GM18951 (cell line): ENCODE measurements at regions not wholly inside any gene's neighbourhood (a gene's known extent, or its start where the extent isn't known, plus 50 kb on each side); places are given as distances from the start of the nearest gene placed in this dataset.
"Not testable (repeated sequence)": the region's sequence is repeated elsewhere in the genome, so short reads cannot be mapped to it uniquely, and the experiment has no call there.

Experiments
- POLR2A ChIP-seq: IDR thresholded peaks from 4 replicates; pipeline ENCODE4 v1.6.1; 2011; ENCODE audit warnings: mild to moderate bottlenecking; ENCODE audit not compliant: insufficient read length, insufficient read depth; ENCODE audit errors: extremely low read depth
- in situ Hi-C: fragments of 300-500 bp; cut with MboI; formaldehyde crosslinking; loops from one replicate; pipeline ENCODE4 v1.12.0; 2022; ENCODE audit warnings: low sequenced_read_pairs, mixed read lengths, inconsistent platforms; ENCODE audit not compliant: unreplicated experiment

DNA sequence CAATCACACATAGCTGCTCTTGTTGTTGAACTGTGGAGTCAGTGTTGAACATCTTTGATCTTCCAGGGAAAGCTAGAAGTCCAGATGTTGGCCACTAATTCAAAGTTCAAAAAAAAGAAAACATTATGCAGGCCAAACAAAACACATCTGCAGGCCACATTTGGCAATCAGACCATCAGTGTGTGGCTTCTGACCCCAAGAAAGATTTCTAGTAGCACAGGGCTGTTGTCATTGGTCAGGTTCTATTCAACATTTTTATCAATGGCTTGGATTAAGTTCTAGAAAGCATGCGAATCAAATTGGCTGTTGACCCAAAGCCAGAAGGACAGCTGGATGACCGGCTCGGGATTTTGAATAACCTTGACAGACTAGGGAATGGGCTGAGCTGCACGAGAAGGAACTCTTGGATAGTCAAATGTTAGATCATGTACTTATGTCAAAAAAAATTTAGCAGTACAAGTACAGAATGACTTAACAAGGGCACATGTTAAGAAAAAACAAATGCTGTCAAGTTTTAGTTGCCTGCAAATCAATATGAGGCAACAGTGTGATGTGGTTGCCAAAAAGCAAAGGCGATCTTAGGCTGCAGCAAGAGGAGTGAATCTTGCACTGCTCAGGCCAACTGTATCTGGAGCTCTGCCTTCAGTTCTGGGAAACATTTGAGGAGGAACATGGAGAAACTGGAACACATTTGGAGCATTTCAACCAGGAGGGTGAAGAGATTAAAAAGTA is 187.6 kb downstream of the RGS9 start:
- no peak for TF ChIP-seq POLR2A
- in situ Hi-C loops, result no loop called here

DNA sequence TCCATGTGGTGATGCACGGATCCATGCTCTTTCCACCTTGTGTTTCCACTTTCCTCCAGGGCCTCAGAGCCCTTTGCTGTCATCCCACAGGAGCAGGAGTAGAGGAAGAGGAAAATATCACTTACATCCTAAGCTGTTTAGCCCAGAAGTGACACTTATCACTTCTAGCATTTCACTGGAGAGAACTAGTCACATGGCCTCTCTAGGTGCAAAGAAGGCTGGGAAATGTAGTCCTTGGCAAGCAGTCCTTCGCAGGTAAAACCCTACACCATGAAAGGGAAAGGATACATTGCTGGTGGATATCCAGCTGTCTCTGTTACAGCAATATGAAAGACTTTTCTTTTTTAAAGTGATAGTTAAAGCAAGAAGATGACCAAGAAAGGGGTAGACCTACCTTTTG is 185.9 kb downstream of the RGS9 start:
- no peak for TF ChIP-seq POLR2A
- in situ Hi-C loops, result no loop called here

DNA sequence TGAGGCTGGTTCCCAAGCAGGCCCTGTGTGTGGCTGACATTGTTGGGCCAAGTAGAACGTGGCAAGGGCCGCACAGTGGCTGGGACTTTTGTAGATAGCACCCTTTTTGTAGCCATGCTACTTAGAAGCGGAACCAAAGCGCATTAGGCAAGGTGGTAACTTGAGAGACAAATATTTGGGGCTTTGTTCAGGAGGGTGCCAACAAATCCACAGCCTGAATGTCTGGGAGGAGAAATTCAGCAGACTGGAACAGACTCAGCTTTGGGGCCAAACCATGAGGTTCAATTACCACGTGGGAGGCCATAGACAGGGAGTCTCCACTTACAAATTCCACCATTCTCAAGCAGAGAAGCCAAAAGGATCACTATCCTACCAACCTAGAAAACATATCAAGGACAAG is 183.7 kb downstream of the RGS9 start:
- in situ Hi-C loops, result no loop called here
- no peak for TF ChIP-seq POLR2A

DNA sequence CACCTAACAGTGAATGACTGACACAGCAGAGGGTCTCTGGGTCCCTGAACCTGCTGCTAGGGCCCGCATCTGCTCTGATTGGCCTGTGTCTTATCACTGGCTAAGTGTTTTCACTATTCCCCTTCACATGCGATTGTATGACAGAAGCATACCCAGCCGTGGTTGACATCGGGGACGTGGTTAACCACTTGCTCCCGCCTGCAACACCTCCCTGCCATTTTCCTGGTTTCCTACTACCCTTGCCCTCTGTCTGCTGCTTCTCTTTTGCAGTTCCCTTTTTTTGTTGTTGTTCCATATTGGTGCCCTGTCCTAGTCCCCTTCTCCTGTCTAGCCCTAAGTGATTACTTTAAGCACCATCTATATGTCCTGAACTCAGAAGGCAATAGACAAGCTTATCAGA is 177.0 kb downstream of the RGS9 start:
- no peak for TF ChIP-seq POLR2A
- in situ Hi-C loops, result no loop called here

DNA sequence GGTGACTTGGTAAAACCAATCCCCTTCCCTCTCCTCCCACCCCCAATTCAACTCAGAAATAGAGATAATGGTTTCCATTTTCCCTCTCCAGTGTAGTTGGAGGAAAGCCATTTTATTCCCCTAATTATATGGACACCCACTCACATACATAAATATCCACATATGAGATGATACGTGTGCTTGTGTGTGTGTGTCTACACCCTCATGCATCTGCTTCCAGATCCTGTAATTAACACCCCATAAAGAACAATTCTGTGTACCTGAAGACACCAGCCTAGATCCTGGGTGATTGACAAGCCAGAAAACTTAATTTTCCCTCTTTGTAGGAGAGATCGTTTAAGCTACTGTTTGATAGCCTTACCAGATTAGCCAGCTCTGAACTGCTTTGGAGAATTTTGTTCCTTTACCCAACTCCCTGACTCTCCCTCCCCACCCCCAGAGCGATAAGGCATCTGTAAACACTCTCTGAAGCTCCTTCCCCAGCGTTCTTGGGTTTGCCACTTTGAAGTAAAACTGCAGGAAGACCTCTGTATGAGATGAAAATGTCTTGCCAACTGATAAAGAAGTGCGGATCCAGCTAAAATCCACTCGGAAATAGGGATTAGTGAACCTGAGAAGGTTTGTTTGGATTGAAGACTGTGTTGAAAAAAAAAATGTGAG is 175.7 kb downstream of the RGS9 start:
- no peak for TF ChIP-seq POLR2A
- in situ Hi-C loops, result no loop called here

DNA sequence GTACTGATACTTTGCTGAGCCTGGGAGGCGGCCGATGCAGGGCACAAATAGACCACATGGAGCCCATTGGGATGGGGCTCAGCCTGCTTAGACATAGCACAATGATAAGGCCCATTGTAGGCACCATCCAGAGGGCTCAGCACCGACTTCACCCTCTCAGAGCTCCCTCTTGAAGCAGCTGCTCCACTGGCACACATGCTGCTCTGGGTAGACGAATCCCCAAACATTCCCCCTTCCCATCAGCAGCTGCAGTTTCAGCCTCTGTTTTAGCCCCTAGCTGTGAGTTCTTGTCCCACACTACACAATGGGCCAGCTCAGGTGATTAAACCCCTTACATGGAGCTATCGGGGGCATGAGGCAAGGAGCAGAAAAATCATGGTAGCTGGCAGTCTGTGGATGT is 174.1 kb downstream of the RGS9 start:
- in situ Hi-C loops, result no loop called here
- TF ChIP-seq POLR2A, result no peak

DNA sequence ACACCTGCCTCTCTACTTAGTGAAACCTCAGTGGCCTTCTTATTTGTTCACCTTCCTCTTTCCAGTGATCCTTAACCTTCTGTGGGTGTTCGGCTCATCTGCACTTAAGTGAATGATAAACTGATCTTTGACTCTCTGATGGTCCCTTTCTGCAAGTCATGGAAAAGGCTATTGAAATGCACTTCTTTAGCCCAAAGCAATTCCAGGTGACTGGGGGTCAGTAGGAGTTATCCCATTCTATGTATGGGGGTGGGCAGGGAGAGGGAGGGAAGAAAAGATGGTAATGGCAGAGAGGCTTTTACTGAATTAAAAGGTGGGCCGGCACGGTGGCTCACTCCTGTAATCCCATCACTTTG is 170.8 kb downstream of the RGS9 start:
- TF ChIP-seq POLR2A, result no peak
- in situ Hi-C loops, result no loop called here

DNA sequence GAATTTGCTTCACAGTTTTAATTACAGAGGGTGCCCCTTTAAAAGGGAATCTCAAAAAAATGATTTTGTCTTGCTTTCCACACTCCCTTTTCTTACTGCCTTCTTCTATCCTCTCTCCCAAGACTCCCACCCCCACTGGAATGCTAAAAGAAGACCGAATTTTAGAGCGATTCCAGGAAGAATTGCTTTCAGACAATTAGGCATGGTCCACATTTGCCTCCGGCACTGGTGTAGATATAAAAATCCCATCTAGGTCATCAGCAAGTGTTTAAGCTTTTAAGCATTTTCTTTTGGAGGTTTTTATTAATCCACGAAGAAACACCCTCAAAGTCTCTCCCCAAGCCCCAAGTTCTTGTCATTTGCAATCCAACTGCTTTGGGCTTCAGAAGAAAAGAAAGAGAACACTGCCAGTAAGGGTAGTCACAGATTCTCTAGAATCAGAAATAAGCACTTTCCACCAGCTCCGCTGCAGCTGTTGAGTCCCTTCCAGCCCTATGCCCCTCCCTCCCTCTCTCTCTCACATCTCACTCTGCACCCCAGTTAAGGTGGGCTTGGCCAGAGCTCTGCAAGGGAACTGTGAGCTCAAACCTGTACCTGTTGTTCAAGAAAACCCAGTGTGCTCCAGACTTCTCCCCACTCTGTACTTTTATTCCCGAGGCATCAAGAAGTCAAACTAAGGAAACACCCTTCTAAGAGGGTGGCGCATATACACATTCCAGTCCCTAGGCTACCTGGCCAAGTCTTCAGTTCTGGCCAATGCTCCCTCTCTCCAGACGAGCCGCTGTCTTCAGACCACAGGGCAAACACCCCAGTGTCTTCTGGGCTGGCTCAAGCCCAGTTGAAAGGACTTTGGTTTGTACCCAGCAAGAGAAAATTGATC is 170.2 kb downstream of the RGS9 start:
- in situ Hi-C loops, result no loop called here
- no peak for TF ChIP-seq POLR2A

DNA sequence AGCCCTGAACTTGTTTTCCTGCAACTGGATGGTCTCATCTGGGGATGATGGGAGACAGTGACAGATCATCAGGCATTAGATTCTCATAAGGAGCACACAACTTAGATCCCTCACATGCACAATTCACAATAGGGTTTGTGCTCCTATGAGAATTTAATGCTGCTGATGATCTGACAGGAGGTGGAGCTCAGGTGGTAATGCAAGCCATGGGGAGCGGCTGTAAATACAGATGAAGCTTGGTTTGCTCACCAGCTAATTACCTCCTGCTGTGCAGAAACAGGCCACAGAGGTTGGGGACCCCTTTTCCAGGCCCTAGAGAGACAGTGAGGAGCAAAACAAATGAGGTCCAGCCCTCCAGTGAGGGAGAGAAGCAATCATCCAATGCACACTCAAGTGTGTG is 168.6 kb downstream of the RGS9 start:
- in situ Hi-C loops, result no loop called here
- TF ChIP-seq POLR2A, result no peak

DNA sequence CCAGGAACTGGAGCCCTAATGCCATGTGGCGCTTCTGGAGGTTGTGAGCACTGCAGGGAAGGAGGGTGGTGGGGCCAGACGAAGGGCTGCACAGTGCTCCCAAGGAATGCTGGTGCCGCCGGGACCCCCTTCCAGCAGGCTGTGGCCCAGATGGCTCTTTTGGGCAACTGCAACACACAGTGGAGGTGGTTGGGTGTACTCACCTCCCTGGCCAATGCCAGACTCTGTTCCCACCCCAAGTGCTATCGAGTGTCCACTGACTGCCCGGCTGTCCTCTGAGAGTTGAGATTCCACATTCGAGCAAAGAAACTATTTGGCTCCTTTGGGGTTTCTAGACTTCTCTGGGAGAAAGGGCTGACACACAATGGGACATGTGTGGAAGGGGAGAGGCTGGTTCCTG is 167.9 kb downstream of the RGS9 start:
- in situ Hi-C loops, result no loop called here

DNA sequence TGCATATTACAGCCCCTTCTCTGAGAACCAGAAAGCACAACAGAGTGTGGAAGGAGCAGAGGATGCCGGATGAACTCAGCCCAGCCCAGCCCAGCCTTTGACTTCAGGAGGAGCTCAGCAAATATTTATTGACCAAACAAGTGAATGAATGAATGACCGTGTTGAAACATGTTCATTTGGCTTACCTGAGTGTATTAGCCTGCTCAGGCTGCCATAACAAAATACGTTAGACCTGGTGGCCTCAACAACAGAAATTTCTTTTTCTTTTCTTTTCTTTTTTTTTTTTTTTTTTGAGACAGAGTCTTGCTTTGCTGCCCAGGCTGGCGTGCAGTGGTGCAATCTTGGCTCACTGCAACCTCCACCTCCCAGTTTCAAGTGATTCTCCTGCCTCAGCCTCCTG is 164.7 kb downstream of the RGS9 start:
- in situ Hi-C loops, result not testable (repeated sequence)

More for the DNA sequence above, 167.9 kb downstream of the RGS9 start:
- TF ChIP-seq POLR2A, result no peak

DNA sequence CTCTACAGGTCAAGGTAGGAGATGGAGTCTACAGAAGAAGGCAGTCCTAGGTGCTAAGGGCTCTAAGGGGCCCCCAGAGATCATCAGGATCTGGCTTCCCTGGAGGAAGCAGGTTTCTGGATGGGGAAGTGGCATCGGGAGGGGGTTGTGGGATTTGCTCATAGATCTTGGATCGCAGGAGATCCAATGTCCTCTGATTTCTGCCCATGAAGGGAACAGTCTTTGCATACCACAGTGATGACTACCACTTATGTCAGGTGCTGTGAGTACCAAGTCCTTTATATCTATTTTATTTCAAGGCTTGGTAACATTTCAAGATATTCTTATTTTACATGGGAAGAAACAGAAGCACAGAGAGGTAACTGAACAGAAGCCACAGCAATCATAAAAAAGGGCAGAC is 164.0 kb downstream of the RGS9 start:
- in situ Hi-C loops, result no loop called here
- TF ChIP-seq POLR2A, result no peak

DNA sequence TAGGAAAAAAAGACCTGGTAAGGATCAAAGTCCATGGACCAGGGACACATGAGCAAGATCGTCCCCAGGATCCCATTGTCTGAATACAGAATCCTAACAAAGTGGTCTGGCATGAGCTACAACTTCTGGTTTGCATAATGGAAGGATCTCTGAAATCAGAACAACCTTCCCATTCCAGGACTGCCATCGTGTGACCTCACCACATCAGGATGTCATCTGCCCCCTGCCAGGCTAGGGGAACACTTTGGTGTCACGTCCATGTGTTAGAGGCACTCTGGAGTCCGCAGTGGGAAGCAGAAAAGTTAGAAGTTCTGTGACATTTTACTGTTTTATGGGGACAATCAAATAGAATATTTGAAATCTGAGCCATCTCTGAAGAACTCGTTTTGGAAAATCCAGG is 160.7 kb downstream of the RGS9 start:
- TF ChIP-seq POLR2A, result no peak
- in situ Hi-C loops, result loop anchor here (25.0 kb wide), 1 partner anchor 864 kb away; no protein-coding TSS in a partner anchor
